ENCODE measurements at regions not wholly inside any gene's neighbourhood (a gene's known extent, or its start where the extent isn't known, plus 50 kb on each side); places are given as distances from the start of the nearest gene placed in this dataset.
"Not testable (repeated sequence)": the region's sequence is repeated elsewhere in the genome, so short reads cannot be mapped to it uniquely, and the experiment has no call there.

GRCh38 chr4:115529126-115529525 is 415.7 kb upstream of the NDST4 start:
- DNase-seq (ENCODE audit: low read depth in 4 of 4, low spot score in 3 of 4), result no peak

GRCh38 chr4:115519476-115519875 is 406.1 kb upstream of the NDST4 start:
- DNase-seq (ENCODE audit: low read depth in 4 of 4, low spot score in 3 of 4), result not testable (repeated sequence)

GRCh38 chr4:115515772-115516171 is 402.4 kb upstream of the NDST4 start:
- no peak for DNase-seq (ENCODE audit: low read depth in 4 of 4, low spot score in 3 of 4)

GRCh38 chr4:115515366-115515765 is 401.9 kb upstream of the NDST4 start:
- DNase-seq (ENCODE audit: low read depth in 4 of 4, low spot score in 3 of 4), result no peak

DNA sequence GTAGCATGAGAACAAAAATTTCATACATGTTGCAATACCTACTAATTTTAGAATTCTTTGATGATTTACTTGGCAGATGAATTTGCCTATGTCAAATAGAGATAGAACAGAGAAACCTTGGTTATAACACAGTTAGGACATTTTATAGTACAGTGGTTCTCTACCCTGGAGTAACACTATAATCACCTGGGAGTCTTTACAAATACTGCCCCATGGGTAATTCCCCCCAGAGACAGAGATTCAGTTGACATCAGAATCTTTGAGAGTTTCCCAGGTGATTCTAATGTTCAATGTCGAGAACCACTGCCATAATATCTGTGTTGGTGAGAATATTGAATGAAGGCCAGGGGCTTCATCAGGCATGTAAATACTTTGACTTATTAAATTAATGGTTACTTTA is 401.3 kb upstream of the NDST4 start:
- no peak for DNase-seq (ENCODE audit: low read depth in 4 of 4, low spot score in 3 of 4)

DNA sequence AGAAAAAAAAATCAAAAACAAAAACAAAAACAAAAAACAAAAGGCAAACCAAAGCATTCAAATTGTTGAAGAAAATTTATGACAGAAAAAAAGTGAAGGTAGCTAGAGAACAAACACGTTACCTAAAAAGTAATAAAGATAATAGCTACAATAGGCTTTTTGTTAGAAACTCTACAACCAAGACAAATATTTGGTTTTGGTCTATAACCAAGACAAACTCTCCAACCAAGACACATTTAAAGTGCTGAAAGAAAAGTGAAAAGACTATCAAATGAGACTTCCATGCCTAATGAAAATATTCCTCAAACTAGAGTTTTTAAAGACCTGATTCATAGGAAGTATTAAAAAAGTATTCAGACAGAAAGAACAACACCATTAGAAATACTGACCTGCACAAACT is 391.9 kb upstream of the NDST4 start:
- DNase-seq (ENCODE audit: low read depth in 4 of 4, low spot score in 3 of 4), result no peak

GRCh38 chr4:115501656-115502055 is 388.2 kb upstream of the NDST4 start:
- no peak for DNase-seq (ENCODE audit: low read depth in 4 of 4, low spot score in 3 of 4)

GRCh38 chr4:115493770-115494169 is 380.4 kb upstream of the NDST4 start:
- not testable (repeated sequence) for DNase-seq (ENCODE audit: low read depth in 4 of 4, low spot score in 3 of 4)

DNA sequence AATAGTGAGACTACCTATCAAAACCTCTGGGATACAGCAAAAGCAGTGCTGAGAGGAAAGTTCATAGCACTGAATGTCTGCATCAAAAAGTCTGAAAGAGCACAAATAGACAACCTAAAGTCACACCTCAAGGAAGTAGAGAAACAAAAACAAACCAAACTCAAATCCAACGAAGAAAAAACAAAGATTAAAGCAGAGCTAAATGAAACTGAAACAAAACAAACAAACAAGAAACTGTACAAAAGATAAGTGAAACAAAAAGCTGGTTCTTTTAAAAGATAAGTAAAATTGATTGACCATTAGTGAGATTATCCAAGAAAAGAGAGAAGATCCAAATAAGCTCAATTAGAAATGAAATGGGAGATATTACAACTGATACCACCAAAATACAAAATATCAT is 378.3 kb upstream of the NDST4 start:
- DNase-seq (ENCODE audit: low read depth in 4 of 4, low spot score in 3 of 4), result no peak

DNA sequence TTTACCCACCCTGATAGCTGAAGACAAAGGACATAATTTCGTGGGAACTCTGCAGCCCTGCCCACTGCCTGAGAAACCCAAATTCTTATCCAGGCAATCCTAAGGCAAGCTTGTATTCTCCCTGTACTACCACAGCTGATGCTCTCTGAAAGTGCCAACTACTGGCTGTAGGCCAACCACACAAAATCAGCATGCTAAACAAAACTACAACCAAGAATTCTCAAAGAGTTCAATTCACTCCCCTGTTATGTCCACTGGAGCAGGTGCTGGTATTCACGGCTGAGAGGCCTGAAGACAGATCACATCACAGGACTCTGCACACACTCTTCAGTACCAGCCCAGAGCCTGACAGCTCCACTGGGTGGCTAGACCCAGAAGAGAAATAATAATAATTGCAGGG is 375.9 kb upstream of the NDST4 start:
- DNase-seq (ENCODE audit: low read depth in 4 of 4, low spot score in 3 of 4), result no peak

DNA sequence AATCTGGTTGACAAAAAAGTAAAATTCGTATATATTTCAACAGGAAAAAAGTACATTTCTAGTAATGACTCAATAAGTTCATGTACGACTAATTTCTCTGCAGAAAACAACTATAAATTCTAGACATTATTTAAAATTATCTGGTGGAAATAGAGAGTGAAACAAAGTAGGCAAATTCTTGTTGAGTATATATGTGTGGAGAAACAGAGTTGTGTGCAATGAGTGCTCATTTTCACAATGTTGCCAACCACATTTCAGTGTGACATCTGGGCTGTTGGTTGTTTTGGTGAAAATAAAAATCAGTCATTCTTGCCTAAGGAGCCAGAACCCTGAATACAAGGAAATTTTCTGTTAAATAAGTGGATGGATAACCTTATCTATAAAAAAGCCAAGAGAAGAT is 372.0 kb upstream of the NDST4 start:
- no peak for DNase-seq (ENCODE audit: low read depth in 4 of 4, low spot score in 3 of 4)

DNA sequence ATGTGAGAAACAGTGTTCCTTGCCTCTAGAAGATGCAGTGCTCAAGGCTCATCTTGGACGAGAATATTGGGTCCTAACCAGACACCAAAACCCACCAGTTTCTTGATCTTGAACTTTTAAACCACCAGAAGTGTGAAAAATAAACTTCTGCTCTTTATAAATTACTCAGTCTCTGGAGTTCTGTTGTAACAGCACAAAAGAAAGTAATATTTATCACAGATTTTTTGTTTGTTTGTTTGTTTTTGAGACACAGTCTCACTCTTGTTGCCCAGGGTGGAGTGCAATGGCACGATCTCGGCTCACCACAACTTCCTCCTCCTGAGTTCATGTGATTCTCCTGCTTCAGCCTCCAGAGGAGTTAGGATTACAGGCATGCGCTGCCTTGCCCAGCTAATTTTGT is 371.1 kb upstream of the NDST4 start:
- no peak for DNase-seq (ENCODE audit: low read depth in 4 of 4, low spot score in 3 of 4)

- DNase-seq (ENCODE audit: low read depth in 4 of 4, low spot score in 3 of 4), result no peak
Observed at GRCh38 chr4:115470763-115471162, 357.3 kb upstream of the NDST4 start.

- DNase-seq (ENCODE audit: low read depth in 4 of 4, low spot score in 3 of 4), result not testable (repeated sequence)
Observed at GRCh38 chr4:115459301-115459700, 345.9 kb upstream of the NDST4 start.

DNA sequence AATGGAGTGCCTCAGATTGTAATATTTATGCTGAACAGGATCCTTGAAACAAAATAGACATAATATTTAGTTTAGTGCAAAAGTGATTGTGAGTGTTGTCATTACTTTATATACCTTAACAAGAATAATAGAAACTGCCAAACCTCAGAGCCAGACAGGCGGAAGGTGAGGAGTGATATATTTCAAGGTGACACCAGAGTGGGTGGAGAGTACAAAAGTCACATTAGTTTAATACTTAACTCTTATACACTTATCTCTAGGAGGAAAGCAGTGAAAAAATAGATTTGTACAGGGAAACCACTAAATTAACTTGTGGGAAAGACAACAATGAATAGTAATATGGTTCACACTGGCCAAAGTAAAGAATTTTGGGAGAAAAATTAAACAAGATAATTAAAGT is 342.8 kb upstream of the NDST4 start:
- DNase-seq (ENCODE audit: low read depth in 4 of 4, low spot score in 3 of 4), result no peak

- no peak for DNase-seq (ENCODE audit: low read depth in 4 of 4, low spot score in 3 of 4)
Observed at GRCh38 chr4:115454228-115454627, 340.8 kb upstream of the NDST4 start.

DNA sequence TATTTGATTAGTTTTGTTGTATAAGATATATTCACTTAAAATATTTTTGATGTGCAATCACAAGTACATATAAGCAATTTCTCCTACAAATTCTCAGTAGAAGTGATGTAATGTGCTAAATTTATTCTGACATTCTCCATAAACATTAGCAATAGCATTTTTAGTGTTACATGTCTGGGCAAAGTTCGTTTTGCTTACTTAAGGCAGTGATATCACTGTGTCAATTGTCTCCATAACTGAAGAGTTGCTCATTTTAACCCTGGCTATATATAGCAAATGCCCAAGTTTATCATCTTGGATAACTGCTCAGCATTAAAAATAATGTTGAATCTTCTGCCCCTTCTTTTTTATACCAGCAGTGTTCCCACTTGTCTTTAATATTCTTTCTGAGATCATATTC is 340.0 kb upstream of the NDST4 start:
- DNase-seq (ENCODE audit: low read depth in 4 of 4, low spot score in 3 of 4), result no peak

GRCh38 chr4:115452229-115452628 is 338.8 kb upstream of the NDST4 start:
- not testable (repeated sequence) for DNase-seq (ENCODE audit: low read depth in 4 of 4, low spot score in 3 of 4)

DNA sequence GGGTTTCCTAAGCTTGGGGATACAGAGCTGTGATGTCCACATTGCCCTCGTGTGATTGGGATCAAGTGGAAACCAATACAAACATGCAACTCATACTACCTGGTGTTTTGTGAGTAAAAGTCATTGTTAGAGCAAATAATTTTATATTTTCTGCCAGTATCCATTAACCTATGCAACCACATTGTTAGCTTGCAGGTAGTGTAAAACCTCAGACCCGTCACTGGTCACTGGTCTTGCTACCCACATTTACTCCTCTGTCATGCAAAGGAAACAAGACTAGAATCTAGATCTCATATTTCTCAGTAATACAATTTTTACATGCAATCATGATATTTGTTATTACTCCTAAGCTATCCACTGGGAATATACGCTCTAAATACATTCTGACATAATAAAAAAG is 324.3 kb upstream of the NDST4 start:
- no peak for DNase-seq (ENCODE audit: low read depth in 4 of 4, low spot score in 3 of 4)

DNA sequence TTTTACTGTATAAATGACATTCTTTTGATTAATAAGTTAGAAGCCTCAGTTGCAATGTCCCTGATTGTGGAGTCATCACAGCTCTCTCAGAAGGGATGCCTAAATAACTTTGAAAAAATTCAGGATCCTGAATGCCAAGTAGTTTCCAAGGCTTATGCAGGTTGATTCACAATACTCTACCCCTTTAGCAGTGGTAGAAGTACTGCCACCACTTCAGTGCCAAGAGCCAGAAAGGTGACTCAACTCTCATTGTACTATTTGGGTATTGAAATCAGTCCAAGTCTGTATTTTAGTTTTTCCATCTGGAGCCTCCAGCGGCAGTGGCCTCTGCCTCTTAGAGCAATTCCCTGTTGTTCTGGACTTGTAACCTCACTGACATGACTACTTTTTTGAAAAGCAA is 320.1 kb upstream of the NDST4 start:
- no peak for DNase-seq (ENCODE audit: low read depth in 4 of 4, low spot score in 3 of 4)

DNA sequence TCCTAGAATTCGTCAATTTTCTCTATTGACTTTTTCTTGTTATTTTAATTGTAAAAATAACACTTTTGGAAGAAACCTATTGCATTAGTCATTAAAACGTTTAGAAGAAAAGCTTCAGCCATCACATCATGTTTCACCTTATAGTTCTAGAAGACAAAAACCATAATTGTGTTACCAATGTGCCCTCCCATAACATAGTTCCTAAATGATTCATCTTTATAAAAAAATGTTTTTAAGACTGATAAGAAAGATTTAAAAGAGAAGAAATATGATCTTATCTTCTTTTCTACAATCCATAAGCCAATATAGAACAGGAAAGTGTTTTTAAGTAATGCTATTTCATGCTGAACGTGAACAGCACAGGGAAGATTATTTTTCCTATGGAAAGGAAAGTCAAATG is 316.6 kb upstream of the NDST4 start:
- no peak for DNase-seq (ENCODE audit: low read depth in 4 of 4, low spot score in 3 of 4)

DNA sequence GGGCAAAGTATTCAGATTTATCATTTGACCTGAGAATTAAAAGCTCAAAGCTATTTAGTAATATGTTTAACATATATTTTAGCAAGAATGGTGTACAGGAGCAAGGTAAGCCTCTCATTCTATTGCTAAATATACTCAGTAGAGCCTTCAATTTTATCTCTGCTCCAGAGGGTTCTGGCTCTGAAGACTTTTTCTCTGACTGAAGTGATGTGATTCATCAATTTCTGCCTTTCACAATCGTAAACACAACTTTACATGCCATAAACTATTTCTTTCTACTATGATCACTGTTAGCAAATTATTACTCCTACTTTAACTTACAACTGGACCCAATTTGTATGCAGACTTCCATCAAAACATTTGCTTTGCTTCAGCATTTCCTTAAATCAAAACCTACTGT is 315.0 kb upstream of the NDST4 start:
- no peak for DNase-seq (ENCODE audit: low read depth in 4 of 4, low spot score in 3 of 4)

- DNase-seq (ENCODE audit: low read depth in 4 of 4, low spot score in 3 of 4), result no peak
Observed at GRCh38 chr4:115424852-115425251, 311.4 kb upstream of the NDST4 start.

Measured in left renal pelvis (tissue), 4 donors.